GM12878 (cell line): ENCODE measurements at regions not wholly inside any gene's neighbourhood (a gene's known extent, or its start where the extent isn't known, plus 50 kb on each side); places are given as distances from the start of the nearest gene placed in this dataset.

Experiments used
- ATAC-seq: fragments of 200-7000 bp; cut with Tn5 transposase; 3 replicates; pipeline ENCODE4 v1.9.1; 2020; ENCODE audit warnings: mild to moderate bottlenecking, moderate library complexity
- BruUV-seq: library from RNA; stranded (reverse); fragments of 400-500 nt; replicated peaks from 2 replicates; lab custom pipeline; 2021; lab: Mats Ljungman, UMichigan
- CTCF ChIA-PET: fragments of 300-600 bp; sonication (Branson Sonifier 250); formaldehyde crosslinking; extraction: SDS; loops from one replicate; lab custom pipeline; 2021; ENCODE audit warnings: inconsistent platforms; lab: Yijun Ruan, JAX
- POLR2A ChIA-PET: fragments of 350-600 bp; formaldehyde crosslinking; extraction: SDS; loops from one replicate; lab custom pipeline; 2021; ENCODE audit warnings: inconsistent platforms; lab: Charles Lee
- RAD21 ChIA-PET: fragments of 300-600 bp; sonication (Branson Sonifier 250); formaldehyde crosslinking; loops from one replicate; lab custom pipeline; 2023; ENCODE audit warnings: antibody characterized with exemption; ENCODE audit not compliant: unreplicated experiment; lab: Charles Lee
- SMC1A ChIA-PET: fragments of 300-600 bp; sonication (Branson Sonifier 250); formaldehyde crosslinking; loops from one replicate; lab custom pipeline; 2023; ENCODE audit not compliant: unreplicated experiment, uncharacterized antibody; lab: Charles Lee
- DNase-seq: peaks from one replicate; pipeline ENCODE4 v3.0.0-alpha.2; 2011; ENCODE audit warnings: low read depth, low spot score
- FAIRE-seq: peaks from 3 replicates; lab custom pipeline; 2011; peaks lifted over from hg19 to GRCh38; lab: Jason Lieb, UNC
- H2AFZ ChIP-seq: 2 replicates; pipeline ENCODE4 v1.6.0; 2011; ENCODE audit warnings: low read depth, low read length, control low read depth; ENCODE audit not compliant: control insufficient read depth
- H3K27ac ChIP-seq: 2 replicates; pipeline ENCODE4 v1.5.1; 2011; ENCODE audit warnings: control low read depth; ENCODE audit not compliant: control insufficient read depth, insufficient read depth
- H3K27me3 ChIP-seq, 2 experiments: replicated peaks in 1 of 2; 2 replicates each; pipeline versions ENCODE4 v1.6.0 to v1.6.1; 2011; ENCODE audit warnings: low read length in 1 of 2; ENCODE audit not compliant: control insufficient read depth in 2 of 2, insufficient read depth in 2 of 2
- H3K36me3 ChIP-seq, 2 experiments: 2 replicates each; pipeline ENCODE4 v1.5.1; 2011; ENCODE audit warnings: low read length in 1 of 2; ENCODE audit not compliant: control insufficient read depth in 2 of 2, insufficient read depth in 2 of 2
- H3K4me1 ChIP-seq: 2 replicates; pipeline ENCODE4 v1.6.1; 2011; ENCODE audit warnings: mild to moderate bottlenecking, low read length, moderate library complexity, mixed read lengths; ENCODE audit not compliant: control insufficient read depth, insufficient read depth
- H3K4me2 ChIP-seq: 2 replicates; pipeline ENCODE4 v1.6.0; 2011; ENCODE audit warnings: control low read depth; ENCODE audit not compliant: control insufficient read depth, insufficient read depth
- H3K4me3 ChIP-seq: fragments of 200-600 bp; sonication (generic); 2 replicates; pipeline ENCODE4 v1.5.1; 2016
- H3K79me2 ChIP-seq: 2 replicates; pipeline ENCODE4 v1.6.0; 2011; ENCODE audit warnings: low read length; ENCODE audit not compliant: control insufficient read depth, insufficient read depth
- H3K9ac ChIP-seq: 2 replicates; pipeline ENCODE4 v1.8.0; 2011; ENCODE audit warnings: low read length, control low read depth, mixed read lengths; ENCODE audit not compliant: control insufficient read depth, insufficient read depth
- H3K9me3 ChIP-seq: replicated peaks from 3 replicates; pipeline ENCODE4 v1.5.1; 2011; ENCODE audit warnings: mild to moderate bottlenecking, low read length; ENCODE audit not compliant: control insufficient read depth, insufficient read depth
- H4K20me1 ChIP-seq: 2 replicates; pipeline ENCODE4 v1.6.0; 2011; ENCODE audit not compliant: control insufficient read depth, insufficient read depth
- ATF7 ChIP-seq: fragments of 450-650 bp; IDR thresholded peaks from 2 replicates; pipeline ENCODE4 v1.6.1; 2016; ENCODE audit warnings: low read depth, mild to moderate bottlenecking
- BACH1 ChIP-seq: fragments of 450-650 bp; IDR thresholded peaks from 2 replicates; pipeline ENCODE4 v1.6.1; 2017; ENCODE audit warnings: mild to moderate bottlenecking, borderline replicate concordance
- BMI1 ChIP-seq: fragments of 450-650 bp; IDR thresholded peaks from 2 replicates; pipeline ENCODE4 v1.6.1; 2016; ENCODE audit warnings: mild to moderate bottlenecking, moderate library complexity, borderline replicate concordance
- GABPA ChIP-seq: IDR thresholded peaks from 2 replicates; pipeline ENCODE4 v1.6.1; 2014; ENCODE audit warnings: antibody characterized with exemption, low read depth, mild to moderate bottlenecking, inconsistent platforms
- IKZF2 ChIP-seq, 2 experiments: fragments of 450-650 bp; IDR thresholded peaks; 2 replicates each; pipeline ENCODE4 v1.6.1; 2017; ENCODE audit warnings: mild to moderate bottlenecking in 2 of 2, moderate library complexity in 2 of 2
- JUNB ChIP-seq: IDR thresholded peaks from 2 replicates; pipeline ENCODE4 v1.6.1; 2016; ENCODE audit warnings: antibody characterized with exemption, mild to moderate bottlenecking
- NR2C2 ChIP-seq: IDR thresholded peaks from 2 replicates; pipeline ENCODE4 v1.6.1; 2011; ENCODE audit warnings: borderline replicate concordance, low read depth; ENCODE audit not compliant: control insufficient read depth, insufficient read length
- PML ChIP-seq: IDR thresholded peaks from 2 replicates; pipeline ENCODE4 v1.6.1; 2012; ENCODE audit warnings: low read length, inconsistent platforms
- RBBP5 ChIP-seq: fragments of 200-600 bp; sonication (generic); conservative IDR thresholded peaks from 2 replicates; pipeline ENCODE4 v1.6.1; 2016
- SP1 ChIP-seq: IDR thresholded peaks from one replicate; pipeline ENCODE4 v1.6.1; 2011; ENCODE audit warnings: low read depth, low read length
- ZNF274 ChIP-seq: IDR thresholded peaks from one replicate; pipeline ENCODE4 v1.8.0; 2011; ENCODE audit not compliant: insufficient read length, insufficient read depth
- ZNF384 ChIP-seq: IDR thresholded peaks from 2 replicates; pipeline ENCODE4 v1.6.1; 2012; ENCODE audit warnings: low read depth, mild to moderate bottlenecking, low read length, improper control_type of control experiment, borderline replicate concordance
- whole genome bisulfite sequencing: methylation state at CpG from one replicate; pipeline ENCODE4 v1.1.6; 2016; ENCODE audit warnings: low lambda C conversion rate; ENCODE audit not compliant: insufficient replicate concordance, insufficient coverage; ENCODE audit errors: missing lambda C conversion rate; 5-methylcytosine and 5-hydroxymethylcytosine counted together
- in situ Hi-C: fragments of 300-500 bp; cut with MboI; formaldehyde crosslinking; loops from 9 replicates; pipeline ENCODE4 v1.14.3; 2018; ENCODE audit warnings: mixed read lengths
- intact Hi-C: fragments of 100-400 bp; cut with micrococcal nuclease; formaldehyde crosslinking; loops from one replicate; pipeline ENCODE4 v1.14.2; 2022; ENCODE audit not compliant: unreplicated experiment
- TF ChIP-seq, protein P1 (sequence below): IDR thresholded peaks from 2 replicates; pipeline ENCODE4 v1.6.1; 2011; ENCODE audit warnings: borderline replicate concordance, low read depth, mild to moderate bottlenecking, moderate library complexity, mixed read lengths, low read length; ENCODE audit not compliant: insufficient read depth; ENCODE audit errors: extremely low read length
- TF ChIP-seq, protein P2 (sequence below): IDR thresholded peaks from 2 replicates; pipeline ENCODE4 v1.6.1; 2011; ENCODE audit warnings: mild to moderate bottlenecking, low read depth, low read length, moderate library complexity; ENCODE audit not compliant: insufficient replicate concordance
- TF ChIP-seq, protein P3 (sequence below): fragments of 450-650 bp; IDR thresholded peaks from 2 replicates; pipeline ENCODE4 v1.6.1; 2017; ENCODE audit warnings: mild to moderate bottlenecking
- TF ChIP-seq, protein P4 (sequence below): fragments of 450-650 bp; IDR thresholded peaks from 2 replicates; pipeline ENCODE4 v1.6.1; 2016; ENCODE audit warnings: mild to moderate bottlenecking

DNA sequence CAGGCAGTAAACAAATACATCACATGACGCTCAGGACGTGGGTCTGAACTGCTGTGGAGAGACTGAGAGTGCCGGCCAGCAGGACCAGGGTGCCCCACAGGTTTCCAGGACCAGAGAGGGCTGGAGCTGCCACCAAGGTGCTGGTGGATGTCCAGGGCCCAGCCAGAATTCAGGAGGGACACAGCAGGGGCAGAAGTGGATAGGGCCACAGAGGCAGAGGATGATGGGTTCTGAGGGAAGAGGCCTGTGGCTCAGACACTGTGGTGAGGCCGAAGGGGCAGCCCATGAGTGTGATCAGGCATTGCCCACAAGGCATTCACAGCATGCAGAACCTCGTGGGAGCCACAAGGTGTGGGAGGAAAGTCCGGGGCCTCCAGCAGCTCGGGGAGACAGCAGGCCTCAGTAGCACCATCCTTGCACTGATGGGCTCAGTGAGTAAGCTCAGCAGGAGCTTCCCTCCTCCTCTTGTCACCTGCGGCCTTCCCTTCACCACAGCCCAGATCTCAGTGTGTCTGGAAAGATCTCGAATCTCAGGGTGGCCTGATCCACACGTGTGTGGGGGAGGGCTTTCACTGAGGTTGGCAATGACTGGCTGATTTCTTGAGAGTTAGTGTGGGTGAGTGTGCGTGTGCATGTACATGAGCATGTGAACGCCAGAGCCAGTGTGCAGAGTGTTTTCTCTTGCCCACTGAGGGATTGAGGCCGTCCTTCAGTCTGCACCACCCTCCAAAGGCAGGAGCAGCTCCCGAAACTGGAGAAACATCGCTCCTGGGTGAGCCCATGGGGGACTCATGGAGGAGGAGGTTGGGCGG is 181.8 kb upstream of the RAB6C start (continued):
- TF ChIP-seq, protein P1, sequence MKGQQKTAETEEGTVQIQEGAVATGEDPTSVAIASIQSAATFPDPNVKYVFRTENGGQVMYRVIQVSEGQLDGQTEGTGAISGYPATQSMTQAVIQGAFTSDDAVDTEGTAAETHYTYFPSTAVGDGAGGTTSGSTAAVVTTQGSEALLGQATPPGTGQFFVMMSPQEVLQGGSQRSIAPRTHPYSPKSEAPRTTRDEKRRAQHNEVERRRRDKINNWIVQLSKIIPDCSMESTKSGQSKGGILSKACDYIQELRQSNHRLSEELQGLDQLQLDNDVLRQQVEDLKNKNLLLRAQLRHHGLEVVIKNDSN, result no peak
- no peak for TF ChIP-seq GABPA
- TF ChIP-seq PML, result no peak
- TF ChIP-seq ZNF384, result no peak
- no peak for TF ChIP-seq SP1

DNA sequence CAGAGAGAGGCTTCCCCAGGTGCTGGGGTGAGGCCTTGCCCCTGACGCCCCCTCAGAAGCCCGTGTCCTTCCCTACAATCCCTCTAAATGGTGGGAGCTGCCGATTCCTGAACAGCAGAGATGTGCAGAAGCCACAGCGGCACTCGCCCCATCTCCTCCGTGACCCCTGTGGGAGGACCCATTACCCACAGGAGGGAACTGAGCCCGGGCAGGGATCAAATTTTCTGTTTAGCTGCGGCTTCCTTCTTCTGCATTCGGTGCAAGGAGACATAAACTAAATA is 181.2 kb upstream of the RAB6C start:
- WGBS, result 21% methylated on average over 8 of the region's 9 CpGs
- POLR2A ChIA-PET, result no interaction called here
- no peak for DNase-seq
- TF ChIP-seq, protein P2, sequence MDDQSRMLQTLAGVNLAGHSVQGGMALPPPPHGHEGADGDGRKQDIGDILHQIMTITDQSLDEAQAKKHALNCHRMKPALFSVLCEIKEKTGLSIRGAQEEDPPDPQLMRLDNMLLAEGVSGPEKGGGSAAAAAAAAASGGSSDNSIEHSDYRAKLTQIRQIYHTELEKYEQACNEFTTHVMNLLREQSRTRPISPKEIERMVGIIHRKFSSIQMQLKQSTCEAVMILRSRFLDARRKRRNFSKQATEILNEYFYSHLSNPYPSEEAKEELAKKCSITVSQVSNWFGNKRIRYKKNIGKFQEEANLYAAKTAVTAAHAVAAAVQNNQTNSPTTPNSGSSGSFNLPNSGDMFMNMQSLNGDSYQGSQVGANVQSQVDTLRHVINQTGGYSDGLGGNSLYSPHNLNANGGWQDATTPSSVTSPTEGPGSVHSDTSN, result no peak
- TF ChIP-seq ATF7, result no peak
- no peak for TF ChIP-seq IKZF2 (IDR thresholded peaks at IDR 0.05)
- no peak for TF ChIP-seq BMI1
- TF ChIP-seq RBBP5, result no peak
- TF ChIP-seq, protein P3, sequence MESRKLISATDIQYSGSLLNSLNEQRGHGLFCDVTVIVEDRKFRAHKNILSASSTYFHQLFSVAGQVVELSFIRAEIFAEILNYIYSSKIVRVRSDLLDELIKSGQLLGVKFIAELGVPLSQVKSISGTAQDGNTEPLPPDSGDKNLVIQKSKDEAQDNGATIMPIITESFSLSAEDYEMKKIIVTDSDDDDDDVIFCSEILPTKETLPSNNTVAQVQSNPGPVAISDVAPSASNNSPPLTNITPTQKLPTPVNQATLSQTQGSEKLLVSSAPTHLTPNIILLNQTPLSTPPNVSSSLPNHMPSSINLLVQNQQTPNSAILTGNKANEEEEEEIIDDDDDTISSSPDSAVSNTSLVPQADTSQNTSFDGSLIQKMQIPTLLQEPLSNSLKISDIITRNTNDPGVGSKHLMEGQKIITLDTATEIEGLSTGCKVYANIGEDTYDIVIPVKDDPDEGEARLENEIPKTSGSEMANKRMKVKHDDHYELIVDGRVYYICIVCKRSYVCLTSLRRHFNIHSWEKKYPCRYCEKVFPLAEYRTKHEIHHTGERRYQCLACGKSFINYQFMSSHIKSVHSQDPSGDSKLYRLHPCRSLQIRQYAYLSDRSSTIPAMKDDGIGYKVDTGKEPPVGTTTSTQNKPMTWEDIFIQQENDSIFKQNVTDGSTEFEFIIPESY, result no peak
- no peak for TF ChIP-seq NR2C2
- no peak for TF ChIP-seq BACH1
- TF ChIP-seq JUNB, result no peak
- TF ChIP-seq, protein P4, sequence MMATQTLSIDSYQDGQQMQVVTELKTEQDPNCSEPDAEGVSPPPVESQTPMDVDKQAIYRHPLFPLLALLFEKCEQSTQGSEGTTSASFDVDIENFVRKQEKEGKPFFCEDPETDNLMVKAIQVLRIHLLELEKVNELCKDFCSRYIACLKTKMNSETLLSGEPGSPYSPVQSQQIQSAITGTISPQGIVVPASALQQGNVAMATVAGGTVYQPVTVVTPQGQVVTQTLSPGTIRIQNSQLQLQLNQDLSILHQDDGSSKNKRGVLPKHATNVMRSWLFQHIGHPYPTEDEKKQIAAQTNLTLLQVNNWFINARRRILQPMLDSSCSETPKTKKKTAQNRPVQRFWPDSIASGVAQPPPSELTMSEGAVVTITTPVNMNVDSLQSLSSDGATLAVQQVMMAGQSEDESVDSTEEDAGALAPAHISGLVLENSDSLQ, result no peak
- no peak for TF ChIP-seq ZNF274
- TF ChIP-seq ZNF384, result no peak
- TF ChIP-seq, all 136 proteins: peak for 0
- no peak for ATAC-seq
- Histone ChIP-seq H3K27ac (no peak overlapping the region), H4K20me1 (no peaks in the 10 kb centered on the region), H2AFZ (no peak overlapping the region), H3K4me2 (no peak overlapping the region), H3K27me3 (no peaks in the 10 kb centered on the region), H3K79me2 (no peaks in the 10 kb centered on the region), H3K9ac (no peak overlapping the region), H3K9me3 (no peaks in the 10 kb centered on the region), H3K4me3 (no peak overlapping the region), H3K4me1 (no peaks in the 10 kb centered on the region), H3K36me3 (no peaks in the 10 kb centered on the region)
- BruUV-seq, result no TSS peak
- intact Hi-C loops, result no loop called here
- RAD21 ChIA-PET, result no interaction called here
- FAIRE-seq, result no peak
- in situ Hi-C loops, result no loop called here
- SMC1A ChIA-PET, result no interaction called here
- CTCF ChIA-PET, result no interaction called here
